DMS53 (cell line): ENCODE measurements at regions not wholly inside any gene's neighbourhood (a gene's known extent, or its start where the extent isn't known, plus 50 kb on each side); places are given as distances from the start of the nearest gene placed in this dataset.

Source experiments
- DNase-seq: peaks from one replicate; lab custom pipeline; 2025; lab: John Stamatoyannopoulos, UW

DNA sequence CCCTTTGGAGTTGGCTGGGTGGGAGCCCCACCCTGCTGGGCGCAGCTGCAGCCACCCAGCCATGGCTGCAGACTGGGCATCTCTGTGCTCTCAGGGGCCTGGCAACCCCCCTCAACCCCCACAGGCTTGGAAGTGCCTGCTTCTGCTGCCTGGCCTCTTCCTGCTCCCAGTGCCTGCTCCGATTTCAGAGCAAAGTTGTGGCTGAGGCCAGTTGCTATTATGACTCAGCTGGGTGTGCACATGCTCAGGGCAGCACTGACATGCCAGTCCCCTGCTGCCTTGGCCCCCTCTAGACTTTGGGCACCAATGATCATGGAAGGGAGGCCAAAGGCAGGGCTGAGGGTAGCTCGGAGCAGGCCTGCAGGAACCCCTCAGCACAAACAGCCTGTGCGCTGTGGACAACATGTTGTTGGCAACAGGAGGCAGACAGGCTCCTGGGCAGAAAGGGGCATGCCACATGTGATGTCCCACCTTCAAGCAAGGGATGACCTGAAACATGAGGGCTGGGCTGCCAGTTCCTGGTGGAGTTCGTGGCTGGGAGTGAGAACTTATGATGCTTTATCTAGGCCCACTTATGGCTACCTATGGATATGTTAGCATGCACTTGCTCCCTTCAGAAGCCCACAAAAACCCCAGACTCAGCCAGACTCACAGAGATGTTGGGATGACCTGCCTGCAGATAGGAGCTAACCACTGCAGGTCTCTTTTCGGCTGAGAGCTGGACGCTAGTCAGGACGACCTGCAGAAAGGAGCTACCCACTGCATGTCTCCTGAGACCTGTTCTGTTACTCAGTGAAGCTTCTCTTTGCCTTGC, 96.4 kb upstream of the AMOTL1 start:
- DNase-seq = no peak

DNA sequence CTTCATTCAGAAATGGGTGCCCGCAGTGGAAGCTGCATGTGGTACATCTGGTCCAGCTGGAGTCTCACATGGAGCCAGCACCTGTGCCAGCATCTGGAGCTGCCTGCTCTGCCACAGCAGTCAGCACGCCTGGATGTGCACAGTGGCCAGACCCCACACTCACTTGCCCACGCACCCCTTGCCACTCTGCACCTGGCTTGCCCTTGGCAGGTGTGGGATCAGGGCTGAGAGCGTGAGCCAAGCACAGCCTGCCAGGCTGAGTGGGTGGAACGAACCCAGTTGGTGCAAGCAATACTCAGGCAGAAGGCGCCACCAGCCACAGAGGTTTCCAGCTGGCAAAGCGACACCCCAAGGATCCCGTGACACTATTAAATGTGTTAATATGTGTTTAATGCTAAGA, 95.5 kb upstream of the AMOTL1 start:
- no peak for DNase-seq

DNA sequence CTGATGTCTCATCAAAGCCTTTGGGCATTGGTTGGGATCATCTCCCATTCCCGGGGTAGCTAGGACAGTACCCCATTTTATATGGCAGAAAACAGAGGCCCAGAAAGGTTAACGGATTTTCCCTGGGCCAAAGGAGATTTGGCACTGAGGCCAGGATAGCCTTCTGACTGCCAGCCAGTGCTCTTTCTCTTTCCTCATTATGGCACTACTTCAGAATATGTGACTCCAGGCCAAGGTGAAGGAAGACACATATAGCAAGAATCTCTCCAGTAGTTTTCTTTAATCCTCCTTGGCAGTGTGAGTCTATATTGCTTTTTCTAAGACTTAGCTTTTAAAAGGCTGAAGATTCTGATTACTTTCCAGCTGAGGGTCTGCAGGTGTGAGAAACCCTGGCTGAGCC, 94.8 kb upstream of the AMOTL1 start:
- DNase-seq = no peak

DNA sequence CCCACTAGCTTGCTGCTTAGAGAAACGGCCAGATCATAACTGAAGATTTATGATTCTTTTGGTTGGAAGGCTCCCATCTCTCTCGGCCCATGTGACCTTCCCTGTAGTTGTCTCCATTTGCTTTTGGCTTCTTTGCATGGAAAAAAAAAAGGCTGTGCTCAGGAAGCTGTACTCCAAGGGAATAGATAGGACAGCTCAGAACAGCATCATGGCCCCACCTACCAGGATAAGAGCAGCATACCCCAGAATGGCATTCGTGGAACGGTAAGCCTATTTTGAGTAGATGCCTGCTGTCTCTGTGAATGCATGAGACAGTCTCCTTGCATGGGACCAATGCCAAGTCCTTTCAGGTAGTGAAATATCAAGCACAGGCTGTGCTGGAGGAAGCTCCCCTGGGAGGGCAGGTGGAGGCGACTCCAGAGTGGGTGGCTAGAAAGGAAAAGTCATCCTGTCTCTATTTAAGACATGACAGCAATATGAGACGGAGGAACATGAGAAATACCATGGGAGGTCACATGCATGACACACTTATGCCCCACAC, 94.1 kb upstream of the AMOTL1 start:
- DNase-seq = no peak

DNA sequence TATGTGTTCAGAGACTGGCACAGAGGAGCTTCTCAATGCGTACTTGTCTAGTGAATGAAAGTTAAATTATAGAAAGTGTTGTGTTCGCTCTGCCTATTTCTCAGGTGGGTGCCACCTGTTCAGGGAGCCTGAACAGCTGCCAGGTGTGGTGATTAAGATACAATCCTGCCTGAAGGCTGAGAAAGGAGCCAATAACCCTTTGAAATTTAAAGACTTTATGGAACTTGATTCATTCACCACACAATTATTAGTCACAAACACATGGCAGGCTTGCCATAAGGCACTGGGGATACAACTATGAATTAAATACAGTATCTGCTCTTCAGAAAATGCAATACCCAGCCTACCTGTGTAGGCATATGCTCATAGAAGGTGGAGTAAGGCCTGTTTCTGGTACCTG, 92.9 kb upstream of the AMOTL1 start:
- DNase-seq = no peak

DNA sequence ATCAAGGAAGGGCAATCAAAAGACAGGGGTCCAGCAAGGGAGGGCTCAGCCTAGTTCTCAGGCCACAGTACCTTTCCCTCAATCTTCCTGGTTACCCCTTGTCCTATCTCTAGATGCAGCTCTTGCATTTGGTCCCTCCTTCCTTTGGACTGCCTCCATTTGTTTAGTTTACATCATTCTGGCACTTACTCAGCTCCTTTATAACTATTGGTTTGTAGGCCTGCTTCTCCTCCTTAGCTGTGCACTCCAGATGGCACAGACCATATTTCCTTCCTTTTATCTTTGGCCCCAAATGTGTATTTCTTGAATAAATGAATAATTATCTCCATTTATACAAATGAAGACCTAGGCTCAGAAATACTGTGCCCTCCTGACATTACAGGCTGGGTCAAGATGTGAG, 92.3 kb upstream of the AMOTL1 start:
- no peak for DNase-seq

DNA sequence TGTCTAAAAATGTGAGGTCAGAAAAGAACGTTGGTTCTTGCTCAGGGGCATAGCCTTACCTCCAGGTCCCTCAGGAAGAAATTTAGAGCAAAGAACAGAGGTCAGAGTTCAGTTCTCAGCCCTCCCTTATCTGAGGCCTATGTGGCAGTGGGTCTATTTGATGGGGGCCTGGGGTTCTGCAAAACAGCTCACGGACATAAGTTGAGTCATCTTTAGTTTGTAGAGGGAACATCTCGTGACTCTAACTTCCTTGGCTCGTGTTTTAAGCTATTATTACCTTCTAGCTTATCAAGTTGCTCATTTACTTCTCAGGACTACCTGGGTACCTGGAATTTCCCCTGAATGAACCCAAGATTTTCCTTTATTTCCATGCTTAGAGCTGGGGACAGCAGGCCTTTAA, 91.3 kb upstream of the AMOTL1 start:
- no peak for DNase-seq

DNA sequence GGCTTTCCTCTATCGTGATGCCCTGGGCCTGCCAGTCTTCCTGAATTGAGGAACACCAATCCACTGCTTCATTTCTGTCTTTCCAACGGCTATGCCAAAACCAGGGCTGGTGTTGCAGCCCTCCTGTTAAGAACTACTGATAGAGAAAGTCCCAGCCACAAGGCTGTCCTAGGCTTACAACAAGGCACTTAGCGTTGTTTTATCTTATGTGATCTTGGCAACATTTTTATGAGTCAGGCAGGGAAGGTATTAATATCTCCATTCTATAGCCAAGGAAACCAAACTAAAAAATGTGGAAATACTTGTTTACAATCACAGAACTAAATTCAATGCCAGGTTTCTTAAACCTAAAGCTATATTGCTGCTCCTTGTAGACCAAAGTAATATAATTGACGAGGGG, 89.9 kb upstream of the AMOTL1 start:
- no peak for DNase-seq

DNA sequence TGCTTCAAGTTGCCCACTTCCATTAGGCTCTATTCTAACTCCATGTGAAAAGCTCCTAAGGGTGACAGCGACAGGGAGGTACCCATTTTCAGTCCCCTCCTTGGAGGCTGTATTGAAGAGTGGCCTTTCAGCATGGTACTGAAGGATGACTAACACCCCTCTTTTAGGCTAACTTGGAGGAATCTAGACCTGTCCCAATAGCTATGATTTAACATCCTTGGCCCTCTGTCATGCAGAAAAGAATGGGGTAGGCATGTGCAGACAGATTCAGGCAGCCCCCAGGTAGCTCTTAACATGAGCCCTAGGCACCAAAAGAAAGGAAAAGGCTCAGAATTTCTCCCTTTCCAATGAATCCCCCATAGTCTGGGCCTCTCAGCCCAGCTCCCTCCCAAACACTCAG, 89.3 kb upstream of the AMOTL1 start:
- no peak for DNase-seq

DNA sequence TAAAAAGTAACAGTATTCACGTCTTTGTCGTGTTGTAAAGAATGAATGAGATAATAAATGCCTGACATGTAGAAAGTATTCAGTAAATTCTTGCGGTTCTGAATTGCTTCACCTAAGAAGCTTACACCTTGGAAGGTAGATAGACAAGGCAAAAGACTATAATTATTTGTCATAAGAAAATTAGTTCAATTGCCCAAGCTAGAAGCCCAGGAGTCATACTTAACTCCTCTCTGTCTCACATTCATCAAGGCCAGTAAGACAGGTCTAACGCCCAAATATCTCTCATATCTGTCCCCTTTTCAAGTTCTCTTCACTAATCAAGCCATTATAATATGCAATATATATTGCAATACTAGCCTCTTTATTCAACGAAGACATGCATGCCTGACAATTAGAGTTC, 87.7 kb upstream of the AMOTL1 start:
- DNase-seq = no peak

DNA sequence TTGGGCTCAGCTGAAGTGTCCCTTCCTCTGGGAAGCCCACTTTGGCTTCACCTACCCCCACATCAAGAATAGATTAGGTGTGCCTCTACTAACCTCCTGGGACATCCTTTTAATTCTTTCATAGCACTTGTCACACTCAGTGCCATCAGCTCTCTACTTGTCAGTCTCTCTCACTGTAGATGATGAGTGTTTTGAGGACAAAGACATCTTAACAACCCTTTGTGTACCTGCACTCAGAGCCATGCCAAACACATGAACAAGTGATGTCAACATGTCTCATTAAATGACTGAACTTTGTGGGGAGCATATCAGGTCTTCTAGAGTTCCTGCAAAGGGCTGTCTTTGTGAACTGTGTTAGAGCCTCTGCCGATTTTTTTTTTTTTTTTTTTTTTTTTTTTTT, 87.0 kb upstream of the AMOTL1 start:
- DNase-seq = no peak

DNA sequence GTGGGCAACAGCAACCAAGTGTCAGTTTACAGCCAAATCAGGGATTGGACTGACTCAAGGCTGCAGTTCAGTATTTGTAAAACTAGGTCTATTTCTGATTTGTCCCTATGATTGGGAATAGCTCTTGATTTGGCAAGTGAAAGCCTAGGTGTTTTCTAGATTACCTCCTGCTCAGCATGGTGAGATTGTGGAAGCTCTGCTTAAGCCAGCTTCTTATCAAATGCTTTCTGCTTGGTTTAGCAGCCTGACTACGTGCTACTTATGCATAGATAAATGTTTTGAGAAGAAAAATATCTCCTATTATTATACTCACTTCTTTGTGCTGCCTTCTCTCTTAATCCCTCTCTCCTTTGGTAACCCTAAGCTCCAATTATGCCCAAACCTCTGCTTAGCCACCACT, 86.3 kb upstream of the AMOTL1 start:
- no peak for DNase-seq

DNA sequence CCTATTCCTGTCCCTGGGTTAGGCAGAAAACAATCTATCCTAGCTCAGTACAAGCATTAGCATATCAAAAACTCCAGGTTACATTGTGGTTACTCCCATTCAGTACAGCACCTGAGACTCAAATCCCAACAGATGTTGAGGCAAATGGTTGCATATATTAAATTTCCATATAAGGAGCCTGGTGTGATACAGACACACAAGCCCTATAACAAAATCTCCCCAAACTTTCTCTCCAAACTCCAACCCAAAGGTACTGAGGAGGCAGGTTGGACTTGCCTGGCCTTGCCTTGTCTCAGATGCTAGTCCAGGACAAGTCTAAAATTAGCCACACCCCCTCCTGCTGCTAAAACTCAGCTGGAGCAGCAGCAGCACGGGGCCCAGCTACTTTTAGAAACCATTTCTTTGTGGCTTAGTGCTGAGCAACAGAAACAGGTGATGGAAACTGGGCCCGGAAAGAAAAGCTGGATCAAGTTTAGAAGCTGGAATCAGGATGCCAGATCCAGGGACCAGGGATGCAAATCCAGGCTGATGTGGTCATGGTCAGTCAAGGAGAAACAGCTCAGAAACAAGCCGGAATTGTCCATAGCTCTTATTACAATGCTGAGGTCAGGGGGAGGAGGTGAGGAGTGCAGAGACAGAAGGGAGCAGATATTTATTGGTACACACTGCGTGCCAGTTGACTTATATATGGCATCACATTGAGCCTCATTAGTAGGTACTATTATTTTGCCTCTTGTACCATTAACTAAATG, 73.7 kb upstream of the AMOTL1 start:
- DNase-seq = no peak

DNA sequence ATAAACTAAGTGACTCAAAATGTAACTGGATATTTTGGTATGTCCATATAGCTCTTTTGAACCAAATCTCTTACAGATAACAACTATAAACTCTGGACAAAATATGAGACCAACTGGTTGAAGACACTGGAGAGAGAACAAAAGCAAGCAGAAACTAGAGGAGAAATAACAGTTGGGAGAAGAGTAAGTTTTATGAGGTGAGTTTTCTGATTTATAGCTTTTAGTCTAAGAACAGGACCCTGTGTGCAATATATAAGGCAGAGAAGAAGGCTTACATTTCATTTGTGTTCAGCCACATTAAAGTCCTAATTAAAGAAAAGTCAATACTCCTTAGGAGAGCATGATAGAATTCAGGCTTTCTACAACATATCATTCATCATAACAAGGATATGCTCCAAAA, 71.0 kb upstream of the AMOTL1 start:
- no peak for DNase-seq

DNA sequence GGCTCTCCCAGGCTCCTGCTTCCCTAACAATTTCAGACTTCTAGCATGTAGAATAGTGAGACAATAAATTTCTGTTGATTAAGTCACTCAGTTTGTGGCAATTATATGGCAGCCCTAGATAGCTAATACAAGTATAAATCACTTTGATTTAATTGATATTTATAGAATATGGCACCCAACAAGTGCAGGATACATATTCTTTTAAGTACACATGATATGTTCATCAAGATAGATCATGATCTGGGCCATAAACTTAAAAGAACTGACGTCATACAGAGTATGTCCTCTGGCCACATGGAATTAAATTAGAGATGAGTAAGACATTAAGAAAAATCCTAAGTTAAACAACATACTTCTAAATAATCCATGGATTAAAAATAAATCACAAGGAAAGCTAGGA, 67.5 kb upstream of the AMOTL1 start:
- no peak for DNase-seq

DNA sequence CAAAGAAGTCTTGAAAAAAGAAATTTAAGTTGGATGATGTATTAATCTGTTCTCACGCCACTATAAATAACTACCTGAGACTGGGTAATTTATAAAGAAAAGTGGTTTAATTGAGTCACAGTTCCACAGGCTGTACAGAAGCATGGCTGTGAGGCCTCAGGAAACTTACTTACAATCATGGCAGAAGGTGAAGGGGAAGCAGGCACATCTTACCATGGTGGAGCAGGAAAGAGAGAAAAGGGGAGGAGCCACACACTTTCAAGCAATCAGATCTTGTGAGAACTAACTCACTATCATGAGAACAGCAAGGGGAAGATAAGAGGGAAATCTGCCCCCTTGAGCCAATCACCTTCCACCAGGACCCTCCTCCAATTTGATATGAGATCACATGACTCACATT, 65.7 kb upstream of the AMOTL1 start:
- no peak for DNase-seq

DNA sequence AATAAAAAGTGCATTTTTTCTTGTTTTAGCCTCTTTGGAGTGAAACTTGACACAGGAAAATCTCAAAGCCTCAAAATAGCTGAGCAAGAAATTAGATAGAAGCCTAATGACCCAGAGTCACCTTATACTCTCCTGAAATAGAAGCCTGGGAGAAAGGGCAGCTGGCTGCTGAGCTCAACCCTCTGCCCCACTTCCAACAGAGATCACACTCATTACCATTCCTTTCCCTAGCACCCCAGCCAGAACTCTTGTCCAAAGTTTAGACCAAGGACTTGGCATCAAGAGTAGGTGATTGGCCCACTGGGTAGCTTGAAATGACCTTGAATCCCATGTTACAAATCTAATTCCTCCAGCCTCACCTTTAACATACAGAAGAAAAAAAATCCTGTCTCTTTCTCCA, 62.7 kb upstream of the AMOTL1 start:
- no peak for DNase-seq

DNA sequence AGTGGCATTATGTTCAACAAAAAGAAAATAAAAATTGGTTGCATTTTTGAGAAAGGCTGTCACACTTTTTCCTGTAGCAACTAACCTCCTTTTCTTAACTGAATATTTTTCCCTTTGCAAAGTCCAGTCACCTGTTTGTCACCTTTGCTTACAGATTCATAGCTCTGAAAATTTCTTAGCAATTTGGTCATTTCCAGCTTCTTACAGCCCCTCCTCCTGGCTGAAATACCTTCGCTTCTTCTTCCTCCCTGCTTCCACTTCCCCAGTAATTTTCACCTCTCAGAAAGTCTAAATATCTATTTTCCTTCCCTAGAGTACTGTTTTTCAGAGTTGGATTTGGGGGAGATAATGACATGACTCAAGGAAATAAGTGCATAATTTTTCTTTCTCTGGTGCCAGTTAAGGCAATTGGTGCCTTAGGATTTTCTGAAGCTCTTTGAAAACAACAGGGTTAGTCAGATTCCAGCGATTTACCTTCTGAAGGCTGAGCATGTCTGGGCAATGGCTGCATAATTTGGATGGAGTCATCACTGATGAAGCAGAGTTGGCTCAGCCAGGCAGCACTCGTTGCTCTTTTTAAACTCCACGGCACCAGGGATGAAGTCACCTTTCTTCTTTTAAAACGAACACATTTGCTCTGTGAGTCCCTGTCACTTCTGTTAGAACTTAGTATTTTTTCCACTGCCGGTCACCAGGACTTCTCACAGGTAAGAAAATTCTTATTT, 62.1 kb upstream of the AMOTL1 start:
- DNase-seq = no peak

DNA sequence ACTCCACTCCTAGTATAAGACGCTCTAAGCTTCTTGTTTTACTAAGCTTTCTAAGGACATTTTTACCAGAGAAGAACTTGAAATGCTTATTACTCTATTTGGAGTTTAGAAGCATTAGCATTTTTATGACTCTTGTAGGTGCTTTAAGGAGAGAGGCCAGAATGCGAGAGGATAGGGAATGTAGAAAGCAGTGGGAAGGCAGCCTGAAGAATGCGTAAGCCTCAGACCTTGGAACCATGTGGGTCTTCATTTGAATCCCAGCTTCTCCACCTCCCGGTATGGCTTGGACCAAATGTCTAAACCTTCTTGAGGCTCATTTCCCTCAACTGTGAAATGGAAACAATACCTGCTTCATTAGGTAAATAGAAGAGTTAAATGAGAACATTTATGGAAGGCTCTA, 60.0 kb upstream of the AMOTL1 start:
- DNase-seq = no peak

DNA sequence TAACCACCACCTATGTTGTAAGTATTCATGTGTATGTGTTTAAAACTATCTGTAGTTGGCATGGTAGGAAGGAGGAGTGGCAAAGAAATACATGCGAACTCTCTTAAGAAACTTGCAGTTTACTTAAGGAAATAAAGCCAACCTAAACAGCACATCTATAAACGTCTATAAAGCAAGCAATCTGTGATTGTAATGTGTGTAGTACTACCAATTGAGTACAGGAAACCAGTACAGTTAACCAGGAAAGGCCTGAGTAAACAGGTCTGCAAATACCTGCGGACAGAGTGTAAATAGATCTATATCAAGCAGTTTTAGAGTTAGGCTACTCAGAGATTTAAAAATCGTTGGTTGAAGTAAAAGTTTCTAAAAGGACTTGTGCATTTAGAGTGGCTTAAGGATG, 59.5 kb upstream of the AMOTL1 start:
- DNase-seq = peak; percentile 67

DNA sequence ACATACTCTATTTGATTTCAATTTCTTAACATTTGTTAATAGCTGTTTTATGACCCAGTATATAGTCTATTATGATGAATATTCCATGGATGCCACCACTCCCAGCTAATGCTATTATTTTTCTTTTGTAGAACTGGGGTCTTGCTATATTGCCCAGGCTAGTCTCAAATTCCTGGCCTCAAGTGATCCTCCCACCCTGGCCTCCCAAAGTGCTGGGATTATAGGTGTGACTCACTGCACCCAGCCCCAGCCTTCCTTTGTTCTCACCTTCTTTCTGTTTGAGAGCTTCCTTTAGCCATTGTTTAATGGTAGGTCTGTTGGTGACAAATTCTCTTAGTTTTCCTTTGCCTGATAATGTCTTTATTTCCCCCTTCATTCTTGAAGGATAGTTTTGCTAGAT, 52.9 kb upstream of the AMOTL1 start:
- DNase-seq = no peak

DNA sequence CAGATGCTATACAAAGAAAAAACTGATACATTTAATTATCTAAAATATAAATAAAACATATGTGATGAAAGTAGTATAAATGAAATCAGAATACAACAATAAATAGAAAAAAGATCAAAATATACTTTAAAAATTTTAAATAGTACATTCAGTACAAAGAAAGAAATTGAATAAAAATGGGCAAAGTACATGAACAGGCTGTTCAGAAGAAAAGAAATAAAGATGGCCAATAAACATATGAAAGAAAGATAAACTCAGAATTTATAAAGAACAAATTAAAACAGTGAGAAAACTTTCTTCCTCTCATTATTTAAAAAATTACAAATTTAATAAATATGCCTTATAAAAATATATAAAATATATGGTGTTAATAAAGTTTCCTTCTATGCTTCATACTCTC, 50.5 kb upstream of the AMOTL1 start:
- DNase-seq = no peak
